SK-N-SH treated with all-trans-retinoic acid at 6 μM for 48 hours (cell line): ENCODE measurements at regions not wholly inside any gene's neighbourhood (a gene's known extent, or its start where the extent isn't known, plus 50 kb on each side); places are given as distances from the start of the nearest gene placed in this dataset.

Experiments used
- ARNTL ChIP-seq: fragments of 450-650 bp; formaldehyde crosslinking; IDR thresholded peaks from 2 replicates; pipeline ENCODE4 v1.5.0; 2020; ENCODE audit warnings: low read depth, mild to moderate bottlenecking, moderate library complexity, borderline replicate concordance
- BACH2 ChIP-seq: fragments of 250-450 bp; sonication (Bioruptor Pico); IDR thresholded peaks from 2 replicates; pipeline ENCODE4 v1.9.0; 2021; ENCODE audit warnings: mild to moderate bottlenecking, borderline replicate concordance
- ISL1 ChIP-seq: fragments of 250-450 bp; sonication (Bioruptor Pico); IDR thresholded peaks from 2 replicates; pipeline ENCODE4 v2.1.2; 2022; ENCODE audit warnings: mild to moderate bottlenecking, moderate library complexity
- PATZ1 ChIP-seq: fragments of 250-450 bp; sonication (Bioruptor Pico); IDR thresholded peaks from 2 replicates; pipeline ENCODE4 v1.8.0; 2020; ENCODE audit warnings: mild to moderate bottlenecking, moderate library complexity, borderline replicate concordance
- PPARA ChIP-seq: fragments of 250-450 bp; sonication (Bioruptor Pico); IDR thresholded peaks from 2 replicates; pipeline ENCODE4 v1.5.0; 2020; ENCODE audit warnings: mild to moderate bottlenecking, borderline replicate concordance
- RARB ChIP-seq: fragments of 250-450 bp; sonication (Bioruptor Pico); IDR thresholded peaks from 2 replicates; pipeline ENCODE4 v1.8.0; 2021; ENCODE audit warnings: mild to moderate bottlenecking, moderate library complexity
- TOX ChIP-seq: fragments of 250-450 bp; sonication (Bioruptor Pico); IDR thresholded peaks from 2 replicates; pipeline ENCODE4 v1.8.0; 2021; ENCODE audit warnings: mild to moderate bottlenecking, moderate library complexity, borderline replicate concordance
- TSHZ2 ChIP-seq: fragments of 250-450 bp; sonication (Bioruptor Pico); IDR thresholded peaks from 2 replicates; pipeline ENCODE4 v1.5.0; 2020; ENCODE audit warnings: mild to moderate bottlenecking, moderate library complexity
- ZC3H10 ChIP-seq: fragments of 250-450 bp; sonication (Bioruptor Pico); IDR thresholded peaks from 2 replicates; pipeline ENCODE4 v1.5.1; 2021; ENCODE audit warnings: mild to moderate bottlenecking, moderate library complexity
- ZNF565 ChIP-seq: fragments of 450-650 bp; formaldehyde crosslinking; conservative IDR thresholded peaks from 2 replicates; pipeline ENCODE4 v1.5.0; 2020; ENCODE audit warnings: low read depth, mild to moderate bottlenecking, moderate library complexity

DNA sequence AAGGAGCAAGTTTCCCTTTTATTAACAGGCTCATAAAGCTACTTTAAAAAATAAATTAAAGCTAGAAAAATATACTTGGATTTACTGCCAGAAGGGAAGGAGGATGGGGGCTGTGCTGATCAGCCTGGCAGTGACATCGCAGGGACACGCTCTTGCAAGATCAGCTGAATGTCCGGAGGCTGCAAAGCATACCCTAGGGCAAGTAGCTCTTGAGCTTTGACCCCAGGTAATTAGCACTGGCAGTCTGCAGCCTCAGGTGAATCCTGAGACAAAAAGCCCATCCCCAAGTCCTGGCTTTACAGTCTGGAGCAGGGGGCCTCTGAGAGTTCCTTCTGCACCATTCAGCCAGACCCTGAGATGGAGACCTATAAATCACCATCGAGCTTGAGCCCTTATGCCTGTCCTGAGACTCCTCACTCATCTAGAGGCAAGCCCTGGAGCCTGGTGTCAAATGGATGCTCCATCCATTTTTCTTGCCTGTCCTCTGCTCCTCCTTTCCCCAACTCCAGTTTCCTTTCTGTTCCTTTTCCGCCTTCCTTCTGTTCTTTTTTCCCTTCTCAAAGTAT is 131.7 kb downstream of the TMEM114 start:
- no peak for TF ChIP-seq PPARA
- TF ChIP-seq ZC3H10 (CRISPR knock-in tag): no peak
- no peak for TF ChIP-seq ARNTL (CRISPR knock-in tag)
- TF ChIP-seq RARB (CRISPR knock-in tag): no peak
- TF ChIP-seq TSHZ2 (CRISPR knock-in tag): no peak
- no peak for TF ChIP-seq TOX (CRISPR knock-in tag)
- no peak for TF ChIP-seq ZNF565 (CRISPR knock-in tag)
- TF ChIP-seq BACH2 (CRISPR knock-in tag): no peak
- no peak for TF ChIP-seq ISL1 (CRISPR knock-in tag)
- no peak for TF ChIP-seq PATZ1 (CRISPR knock-in tag)
